GM18909 (cell line): ENCODE measurements at regions not wholly inside any gene's neighbourhood (a gene's known extent, or its start where the extent isn't known, plus 50 kb on each side); places are given as distances from the start of the nearest gene placed in this dataset.

ENCODE experiments used
- ATAC-seq: cut with Tn5 transposase; IDR thresholded peaks from one replicate; pipeline ENCODE4 v1.9.1; 2021; ENCODE audit warnings: mild to moderate bottlenecking; ENCODE audit not compliant: unreplicated experiment, poor library complexity

DNA sequence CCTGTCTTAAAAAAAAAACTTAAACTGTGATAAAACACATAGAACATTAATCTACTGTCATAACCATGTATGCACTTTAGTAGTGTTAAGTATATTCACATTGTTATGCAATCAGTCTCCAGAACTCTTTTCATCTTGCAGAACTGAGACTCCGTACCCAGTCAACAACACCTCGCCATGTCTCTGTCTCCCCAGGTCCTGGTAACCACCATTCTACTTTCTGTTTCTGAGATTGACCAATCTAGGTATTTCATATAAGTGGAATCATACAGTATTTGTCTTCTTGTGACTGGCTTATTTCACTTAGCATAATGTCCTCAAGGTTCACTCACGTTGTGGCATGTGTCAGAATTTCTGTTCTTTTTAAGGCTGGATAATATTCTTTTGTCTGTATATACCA is 290.8 kb upstream of the CXCR4 start:
- ATAC-seq: no peak

- no peak for ATAC-seq
Measured at GRCh38 chr2:136407952-136408318, 290.0 kb upstream of the CXCR4 start.

DNA sequence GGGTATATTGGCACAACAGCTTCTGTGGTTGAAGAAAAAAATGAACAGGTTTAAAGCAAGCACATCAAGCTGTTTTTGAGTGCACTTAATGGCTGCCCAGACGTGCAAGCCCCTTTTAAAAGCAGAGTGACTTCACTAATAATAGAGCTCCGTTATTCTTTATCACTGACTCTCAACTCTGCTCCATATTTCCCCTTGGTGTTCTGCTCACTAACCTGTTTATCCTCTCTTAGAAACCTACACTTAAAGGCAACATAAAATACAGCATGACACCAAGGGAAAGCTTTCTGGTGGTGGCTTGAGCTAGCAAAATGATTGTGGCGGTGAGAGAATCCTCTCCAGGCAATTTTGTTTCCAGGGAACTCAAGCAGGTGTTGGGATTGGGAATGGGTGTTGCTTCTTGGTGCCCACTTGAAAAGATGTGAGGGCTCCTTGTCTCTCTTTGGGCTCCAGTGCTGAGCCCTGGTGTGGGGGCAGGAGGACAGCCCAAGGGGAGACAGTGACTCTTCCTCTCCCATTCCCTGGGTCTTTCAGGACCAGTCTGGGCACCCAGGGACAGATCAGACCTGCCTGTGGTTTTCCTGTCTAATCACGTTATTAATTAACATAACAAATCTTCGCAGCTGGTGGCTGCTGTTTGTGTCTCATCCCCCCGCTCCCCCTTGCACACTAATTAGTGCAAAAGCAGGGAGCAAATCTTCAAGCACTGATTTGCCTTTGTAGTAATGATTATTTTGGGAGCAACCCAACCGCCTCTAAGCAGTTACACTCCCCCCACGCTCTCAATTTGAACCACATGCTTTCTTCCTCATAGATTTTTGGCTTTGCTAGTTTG is 289.4 kb upstream of the CXCR4 start:
- ATAC-seq: no peak

- no peak for ATAC-seq
Measured at GRCh38 chr2:136404925-136405324, 287.0 kb upstream of the CXCR4 start.

DNA sequence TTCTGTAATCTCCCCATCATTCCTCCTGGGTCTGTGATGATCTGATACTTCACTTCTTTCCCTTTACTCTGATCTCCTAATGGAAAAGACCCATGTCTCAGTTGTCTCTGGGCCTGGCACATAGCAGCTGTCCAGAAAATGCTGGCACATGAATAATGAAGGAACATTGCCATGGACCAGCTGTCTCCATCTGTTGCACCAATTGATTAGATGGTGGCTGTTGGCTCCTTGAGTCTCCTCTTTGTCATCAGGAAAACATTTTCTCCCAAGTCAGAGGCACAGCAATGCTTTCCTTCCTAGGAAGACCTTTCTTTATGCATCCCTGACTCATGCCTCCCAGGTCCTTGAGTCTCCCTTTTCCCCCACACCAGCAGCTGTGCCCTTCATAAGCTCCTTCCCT is 286.2 kb upstream of the CXCR4 start:
- ATAC-seq: no peak

GRCh38 chr2:136402281-136402680 is 284.3 kb upstream of the CXCR4 start:
- ATAC-seq: no peak

GRCh38 chr2:136399667-136400289 is 281.8 kb upstream of the CXCR4 start:
- ATAC-seq: no peak

DNA sequence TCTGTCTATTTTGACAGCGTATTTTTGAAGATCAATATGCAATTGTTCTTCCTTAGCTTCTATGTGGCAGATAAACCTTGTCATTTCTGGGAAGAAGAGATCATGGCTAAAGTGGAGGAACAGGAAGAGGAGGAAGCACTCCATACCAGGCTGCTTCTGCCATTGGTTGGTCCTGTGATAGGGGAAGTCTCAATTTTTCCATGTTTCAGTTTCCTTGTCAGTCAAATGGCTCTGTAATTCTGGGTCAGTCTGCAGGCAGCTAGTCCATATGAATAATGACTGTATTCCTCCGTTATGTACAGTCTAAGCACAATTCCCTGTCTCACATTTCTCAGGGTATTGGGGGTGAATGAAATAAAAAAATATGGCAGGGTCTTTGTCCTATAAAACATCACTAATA is 277.6 kb upstream of the CXCR4 start:
- ATAC-seq: no peak

DNA sequence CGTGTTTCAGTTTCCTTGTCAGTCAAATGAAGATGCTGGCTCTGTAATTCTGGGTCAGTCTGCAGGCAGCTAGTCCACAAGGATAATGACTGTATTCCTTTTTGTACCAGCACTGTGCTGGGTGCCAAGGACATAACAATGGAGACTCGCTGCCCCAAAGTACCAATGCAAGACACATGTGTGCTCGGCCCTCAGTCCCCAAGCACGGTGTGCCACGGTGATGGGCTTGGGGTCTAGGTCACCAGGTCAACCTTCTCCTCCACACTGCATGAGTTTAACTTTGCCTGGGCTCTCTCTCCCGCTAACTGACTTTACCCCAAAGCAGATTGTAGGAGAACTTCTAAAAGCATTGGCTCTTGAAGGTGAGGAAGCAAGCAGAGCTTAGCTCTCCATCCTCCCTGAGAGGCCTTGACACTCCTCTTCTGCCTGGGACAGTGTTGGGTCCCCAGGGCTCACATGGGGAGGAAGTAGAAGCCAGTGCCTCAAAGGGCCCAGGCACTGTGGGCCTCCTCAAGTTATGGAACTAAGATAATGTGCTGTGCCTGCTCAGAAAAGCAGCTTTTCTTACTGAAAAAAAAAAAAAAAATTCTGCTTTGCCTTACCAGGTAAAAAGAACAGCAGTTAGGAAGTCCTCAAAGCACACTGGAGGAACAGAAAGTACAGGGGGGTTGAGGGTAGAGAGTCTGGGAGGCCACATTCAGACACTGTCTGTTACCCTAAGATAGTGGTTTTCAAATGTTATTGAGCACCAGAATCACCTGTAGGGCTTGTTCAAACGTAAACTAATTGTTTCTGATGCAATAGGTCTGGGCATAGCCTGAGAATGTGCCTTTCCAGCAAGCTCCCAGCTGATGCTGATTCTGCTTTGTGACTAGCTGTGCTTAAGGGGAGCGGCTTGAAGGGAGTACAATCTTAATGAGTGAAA is 276.4 kb upstream of the CXCR4 start:
- peak; percentile 63 for ATAC-seq

DNA sequence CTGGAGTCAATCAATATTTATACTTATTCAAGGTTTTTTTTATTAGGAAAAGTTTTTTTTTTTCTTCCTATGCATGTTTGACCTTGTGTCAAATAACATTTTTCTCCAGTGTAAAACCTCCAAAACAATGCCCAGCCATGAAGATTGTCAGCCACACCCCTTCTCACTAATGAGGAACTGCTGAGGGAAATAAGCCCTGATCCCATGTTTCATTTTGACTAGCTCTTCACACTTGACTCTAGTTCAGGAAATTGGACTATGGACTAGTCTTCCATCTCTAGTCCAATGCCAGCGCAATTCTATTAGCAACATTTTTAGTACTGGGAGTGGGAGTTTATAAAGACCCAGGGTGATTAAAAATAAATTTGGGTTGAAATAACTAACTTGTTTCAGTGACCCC is 275.6 kb upstream of the CXCR4 start:
- ATAC-seq: no peak

GRCh38 chr2:136392897-136393505 is 275.1 kb upstream of the CXCR4 start:
- no peak for ATAC-seq

DNA sequence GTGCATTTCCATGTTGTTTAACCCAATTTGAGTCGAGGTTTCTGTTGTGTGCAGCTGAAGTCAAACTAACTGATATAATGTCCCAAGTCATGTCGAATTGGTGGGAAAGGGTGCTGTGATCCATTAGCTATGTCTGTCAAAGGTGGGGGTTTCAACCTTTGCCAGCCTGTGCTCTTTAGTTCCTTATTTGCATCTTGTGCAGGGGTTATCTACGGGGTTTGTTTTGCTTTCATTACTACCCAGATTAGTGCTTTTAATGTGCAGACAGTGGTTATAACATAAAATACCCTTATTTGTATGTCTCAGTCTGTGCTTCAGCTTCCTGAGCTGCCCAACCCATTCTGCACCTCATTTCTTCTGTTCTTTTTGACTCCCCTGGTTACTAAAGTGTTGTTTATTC is 271.9 kb upstream of the CXCR4 start:
- peak; percentile 80 for ATAC-seq

DNA sequence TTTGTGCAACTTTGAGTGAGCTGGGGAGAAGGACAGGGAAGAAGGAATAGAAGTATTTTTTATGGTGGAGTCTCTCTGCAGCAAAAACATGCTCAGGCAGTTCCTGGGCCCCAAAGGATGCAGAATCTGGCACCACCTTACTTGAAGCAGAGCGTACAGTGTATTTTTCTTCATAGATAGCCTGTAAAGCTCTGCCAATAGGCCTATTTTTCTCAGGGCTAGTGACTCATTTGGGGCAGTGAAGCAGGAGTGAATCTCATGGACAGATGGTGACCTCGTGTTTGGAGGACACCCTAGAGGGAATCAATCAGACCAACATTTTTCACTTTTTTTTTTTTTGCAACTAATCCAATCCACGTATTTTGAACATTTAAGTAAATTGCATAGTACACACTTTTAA is 268.1 kb upstream of the CXCR4 start:
- no peak for ATAC-seq

GRCh38 chr2:136384531-136385303 is 266.8 kb upstream of the CXCR4 start:
- ATAC-seq: peak; percentile 51

DNA sequence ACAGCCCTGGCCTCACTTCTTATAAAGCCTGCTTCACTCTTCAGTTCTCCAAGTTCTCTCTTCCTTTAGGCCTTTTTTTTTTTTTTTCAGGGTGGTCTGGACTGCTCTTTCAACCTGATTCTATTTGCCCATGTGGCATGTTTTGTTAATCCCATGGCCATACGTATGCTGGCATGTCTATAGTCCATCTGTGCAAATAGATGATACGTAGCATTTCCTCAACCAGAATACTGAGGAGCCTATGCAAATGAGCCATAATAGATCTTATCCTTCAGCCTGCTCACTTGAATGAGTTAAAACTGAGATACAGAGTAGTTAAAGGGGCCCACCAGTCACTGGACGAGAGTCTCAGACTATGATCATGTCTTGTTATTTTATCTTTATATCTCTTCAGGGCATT is 265.2 kb upstream of the CXCR4 start:
- no peak for ATAC-seq

- ATAC-seq: peak; percentile 80
Measured at GRCh38 chr2:136381722-136382633, 264.0 kb upstream of the CXCR4 start.

DNA sequence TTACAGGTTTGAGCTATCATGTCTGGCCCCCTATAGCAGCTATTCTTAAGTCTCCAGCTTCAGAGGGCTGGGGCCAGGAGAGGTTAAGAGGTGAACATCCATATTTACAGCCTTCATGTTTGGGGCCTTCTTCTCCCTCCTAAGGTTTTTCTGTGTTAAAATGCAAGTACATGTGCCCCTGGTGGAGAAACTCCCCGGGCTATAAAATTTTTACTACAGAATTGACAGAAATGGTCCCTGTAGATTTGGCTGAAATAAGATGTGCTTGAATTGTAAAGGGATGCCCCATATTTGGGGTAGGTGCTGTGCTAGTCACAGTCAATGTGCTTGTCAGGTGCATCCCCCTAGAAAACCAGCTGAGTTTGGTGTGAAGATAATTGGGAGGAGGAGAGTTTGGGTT is 263.3 kb upstream of the CXCR4 start:
- ATAC-seq: no peak

GRCh38 chr2:136378712-136379595 is 261.0 kb upstream of the CXCR4 start:
- ATAC-seq: peak; percentile 18
